GM19239 (cell line): ENCODE measurements at regions not wholly inside any gene's neighbourhood (a gene's known extent, or its start where the extent isn't known, plus 50 kb on each side); places are given as distances from the start of the nearest gene placed in this dataset.

Experiments
- DNase-seq: peaks from one replicate; pipeline ENCODE4 v3.0.0; 2011; ENCODE audit warnings: low spot score; ENCODE audit not compliant: insufficient read length
- FAIRE-seq: peaks from 2 replicates; lab custom pipeline; 2011; peaks lifted over from hg19 to GRCh38; lab: Jason Lieb, UNC

- DNase-seq = no peak
- FAIRE-seq = no peak
Measured at GRCh38 chr12:13606290-13606689, 375.1 kb downstream of the GRIN2B start.

GRCh38 chr12:13603953-13604352, 377.4 kb downstream of the GRIN2B start:
- DNase-seq (no peak), FAIRE-seq (no peak)

- DNase-seq = no peak
- FAIRE-seq = no peak
Measured at GRCh38 chr12:13602172-13602571, 379.2 kb downstream of the GRIN2B start.

- no peak for DNase-seq
- FAIRE-seq = no peak
Measured at GRCh38 chr12:13599176-13599575, 382.2 kb downstream of the GRIN2B start.

GRCh38 chr12:13597837-13598236, 383.6 kb downstream of the GRIN2B start:
- FAIRE-seq (no peak), DNase-seq (no peak)

GRCh38 chr12:13597166-13597565, 384.2 kb downstream of the GRIN2B start:
- FAIRE-seq (no peak), DNase-seq (no peak)

GRCh38 chr12:13596714-13597113, 384.7 kb downstream of the GRIN2B start:
- DNase-seq = no peak
- no peak for FAIRE-seq

GRCh38 chr12:13595536-13596443, 385.6 kb downstream of the GRIN2B start:
- DNase-seq (no peak), FAIRE-seq (no peak)

GRCh38 chr12:13594731-13595514, 386.5 kb downstream of the GRIN2B start:
- no peak for FAIRE-seq
- no peak for DNase-seq

GRCh38 chr12:13592063-13592942, 389.1 kb downstream of the GRIN2B start:
- FAIRE-seq (no peak), DNase-seq (no peak)

GRCh38 chr12:13591488-13591887, 389.9 kb downstream of the GRIN2B start:
- FAIRE-seq (no peak), DNase-seq (no peak)

- FAIRE-seq (no peak), DNase-seq (no peak)
Measured at GRCh38 chr12:13591059-13591458, 390.3 kb downstream of the GRIN2B start.

- no peak for FAIRE-seq
- DNase-seq = no peak
Measured at GRCh38 chr12:13588574-13588973, 392.0 kb downstream of the EMP1 start.

- no peak for DNase-seq
- no peak for FAIRE-seq
Measured at GRCh38 chr12:13587721-13588390, 391.3 kb downstream of the EMP1 start.

- FAIRE-seq (no peak), DNase-seq (no peak)
Measured at GRCh38 chr12:13586361-13586760, 389.8 kb downstream of the EMP1 start.

- no peak for DNase-seq
- no peak for FAIRE-seq
Measured at GRCh38 chr12:13584541-13584940, 388.0 kb downstream of the EMP1 start.

GRCh38 chr12:13583630-13584029, 387.1 kb downstream of the EMP1 start:
- DNase-seq (no peak), FAIRE-seq (no peak)

- DNase-seq (no peak), FAIRE-seq (no peak)
Measured at GRCh38 chr12:13582421-13582820, 385.9 kb downstream of the EMP1 start.

GRCh38 chr12:13581031-13581430, 384.5 kb downstream of the EMP1 start:
- DNase-seq = no peak
- FAIRE-seq = no peak

- DNase-seq (no peak), FAIRE-seq (no peak)
Measured at GRCh38 chr12:13580206-13580605, 383.7 kb downstream of the EMP1 start.
